ENCODE measurements at regions not wholly inside any gene's neighbourhood (a gene's known extent, or its start where the extent isn't known, plus 50 kb on each side); places are given as distances from the start of the nearest gene placed in this dataset.

DNA sequence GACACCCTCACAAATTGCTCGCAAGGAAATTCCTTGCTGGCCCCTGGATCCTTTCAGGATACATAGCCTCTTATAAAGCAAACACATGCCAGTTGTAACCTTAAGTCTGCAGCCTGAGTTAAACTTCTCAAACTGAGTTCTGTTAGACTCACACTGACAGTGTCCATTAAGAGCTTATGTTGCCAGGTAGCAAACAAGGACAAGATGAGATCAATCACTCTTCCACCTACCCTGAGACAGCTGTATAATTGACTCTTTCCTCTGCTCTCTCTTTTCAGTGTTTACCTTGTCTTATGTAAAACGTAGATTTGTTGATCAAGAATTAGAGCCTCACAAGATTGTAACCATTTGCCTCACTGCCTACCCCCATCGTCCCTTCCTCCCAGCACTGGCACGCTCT lies 359.8 kb downstream of the EPM2A start:
- DNase-seq (ENCODE audit: extremely low read depth in 1 of 2, low read depth in 1 of 2): no peak

DNA sequence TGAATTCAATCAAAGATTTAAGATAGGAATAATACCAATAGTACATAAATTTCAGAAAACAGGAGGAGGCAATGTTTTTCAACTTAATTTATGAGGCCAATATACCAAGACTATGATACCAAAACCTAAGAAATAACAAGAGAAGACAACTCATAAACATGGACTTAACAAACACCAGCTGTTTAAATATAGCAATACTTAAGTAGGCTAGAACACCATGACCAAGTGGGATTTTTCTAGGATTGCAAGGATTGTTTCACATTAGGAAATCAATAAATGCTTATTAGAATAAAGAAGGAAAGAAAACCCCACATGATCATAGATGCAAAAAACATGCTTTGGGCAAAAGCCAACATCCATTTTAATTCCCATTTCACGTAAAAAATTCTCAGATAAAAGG lies 355.1 kb downstream of the EPM2A start:
- no peak for DNase-seq (ENCODE audit: extremely low read depth in 1 of 2, low read depth in 1 of 2)

DNA sequence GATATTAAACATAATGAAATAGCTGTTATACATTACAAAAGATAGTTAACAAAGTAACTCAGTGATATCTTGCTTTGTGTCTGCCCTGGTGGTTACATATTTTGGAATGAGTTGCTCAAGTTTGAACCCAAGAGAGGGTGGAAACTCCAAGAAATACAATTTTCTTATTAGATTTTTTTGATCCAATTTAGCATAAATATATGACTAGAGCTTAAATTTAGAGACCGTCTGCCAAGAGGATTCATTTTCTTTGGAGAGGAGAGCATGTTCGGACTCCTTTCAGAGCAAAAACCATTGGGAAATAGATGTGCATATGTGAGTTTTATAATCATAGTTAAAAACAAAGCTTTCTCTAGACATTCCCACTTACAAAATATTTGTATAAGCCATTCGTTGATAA lies 353.4 kb downstream of the EPM2A start:
- DNase-seq (ENCODE audit: extremely low read depth in 1 of 2, low read depth in 1 of 2): no peak

DNA sequence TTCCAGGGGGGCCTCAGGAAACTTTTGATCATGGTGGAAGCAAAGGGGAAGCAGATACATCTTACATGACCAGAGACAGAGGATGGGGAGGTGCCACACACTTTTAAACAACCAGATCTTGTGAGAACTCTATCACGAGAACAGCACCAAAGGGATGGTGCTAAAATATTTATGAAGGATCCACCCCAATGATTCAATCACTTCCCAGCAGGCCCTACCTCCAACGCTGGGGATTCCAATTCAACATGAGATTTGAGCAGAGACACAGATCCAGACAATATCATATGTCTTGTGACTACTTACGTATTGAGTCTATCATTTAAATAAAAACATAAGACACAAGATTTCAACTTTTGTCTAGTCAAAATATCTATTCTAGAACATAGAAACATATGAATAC lies 351.9 kb downstream of the EPM2A start:
- no peak for DNase-seq (ENCODE audit: extremely low read depth in 1 of 2, low read depth in 1 of 2)

DNA sequence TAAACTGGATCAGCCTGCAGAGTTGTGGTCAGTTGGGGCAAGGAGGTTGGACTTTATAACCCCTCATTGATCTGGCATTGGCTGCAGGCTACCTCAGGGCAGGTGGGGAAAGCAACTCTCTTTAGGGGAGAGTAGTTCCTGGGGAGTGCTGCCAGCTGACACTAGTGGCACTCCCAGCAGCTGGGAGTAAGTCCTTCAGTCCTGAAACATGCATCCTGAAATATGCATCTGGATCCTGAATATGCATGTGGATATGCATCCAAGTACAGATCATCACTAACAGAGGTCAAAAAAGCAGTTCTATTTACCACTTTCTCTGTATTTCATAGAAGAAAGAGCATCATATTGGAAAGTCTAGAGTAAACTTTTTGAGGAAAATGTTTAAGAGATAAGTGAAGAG lies 350.8 kb downstream of the EPM2A start:
- DNase-seq (ENCODE audit: extremely low read depth in 1 of 2, low read depth in 1 of 2): no peak

DNA sequence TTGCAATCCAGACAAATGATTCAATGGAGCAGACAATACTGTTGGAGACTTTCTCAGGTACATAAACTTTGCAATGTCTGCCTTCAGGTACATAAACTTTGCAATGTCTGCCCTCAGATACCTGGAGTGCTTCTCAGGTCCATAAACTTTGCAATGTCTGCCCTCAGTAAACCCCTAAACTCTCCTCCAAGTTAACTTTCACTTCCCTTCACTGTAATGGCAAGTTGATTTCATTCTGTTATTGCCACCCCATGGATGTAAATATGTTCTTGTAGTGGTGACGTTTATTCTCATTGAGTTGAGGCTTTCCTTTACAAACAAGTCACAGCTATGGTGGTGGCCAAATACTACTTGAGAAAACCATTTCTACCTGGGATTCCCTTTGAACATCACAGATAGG lies 338.8 kb downstream of the EPM2A start:
- no peak for DNase-seq (ENCODE audit: extremely low read depth in 1 of 2, low read depth in 1 of 2)

DNA sequence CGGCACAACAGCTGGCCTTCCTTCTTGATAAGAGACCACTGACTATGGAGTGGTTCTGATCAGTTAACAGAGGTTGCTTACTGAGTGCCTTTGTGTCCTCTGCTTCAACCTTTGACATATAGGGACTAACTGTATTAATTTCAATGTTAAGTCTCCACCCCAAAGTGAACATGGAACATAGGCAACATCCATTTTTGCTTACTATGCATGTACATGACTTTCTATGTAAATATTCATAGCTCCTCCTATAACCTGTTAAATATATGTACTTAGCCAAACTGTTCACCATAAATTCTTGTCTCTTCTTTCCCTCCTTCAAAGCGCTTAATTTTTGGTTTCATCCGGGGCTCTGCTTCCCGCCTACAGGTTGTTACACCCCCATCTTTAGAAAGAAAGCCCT lies 334.8 kb downstream of the EPM2A start:
- no peak for DNase-seq (ENCODE audit: extremely low read depth in 1 of 2, low read depth in 1 of 2)

DNA sequence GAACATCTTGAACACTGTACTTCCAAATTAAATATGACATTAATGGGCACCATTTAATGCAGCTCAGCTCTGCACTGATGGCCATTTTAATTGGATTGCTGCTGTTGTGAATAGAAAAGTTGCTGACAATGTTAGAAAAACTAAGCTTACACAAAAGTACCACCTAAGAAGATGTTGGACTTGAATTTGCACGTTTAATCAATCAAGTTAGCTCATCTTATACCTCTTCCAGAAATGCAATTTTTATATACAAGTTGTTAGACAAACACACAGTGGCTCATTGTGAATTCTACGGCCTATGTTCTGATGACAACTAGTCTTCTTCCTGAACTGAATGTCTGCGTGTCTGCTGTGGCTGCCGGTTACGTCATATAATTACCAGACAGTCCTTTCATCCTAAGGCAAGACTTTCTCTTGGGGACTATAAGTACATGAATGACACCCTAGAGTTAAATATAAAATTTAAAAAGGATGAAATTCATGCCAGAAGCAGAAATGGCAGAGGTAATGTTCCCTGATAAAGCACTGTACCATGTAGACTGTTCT lies 330.2 kb downstream of the EPM2A start:
- no peak for DNase-seq (ENCODE audit: extremely low read depth in 1 of 2, low read depth in 1 of 2)

DNA sequence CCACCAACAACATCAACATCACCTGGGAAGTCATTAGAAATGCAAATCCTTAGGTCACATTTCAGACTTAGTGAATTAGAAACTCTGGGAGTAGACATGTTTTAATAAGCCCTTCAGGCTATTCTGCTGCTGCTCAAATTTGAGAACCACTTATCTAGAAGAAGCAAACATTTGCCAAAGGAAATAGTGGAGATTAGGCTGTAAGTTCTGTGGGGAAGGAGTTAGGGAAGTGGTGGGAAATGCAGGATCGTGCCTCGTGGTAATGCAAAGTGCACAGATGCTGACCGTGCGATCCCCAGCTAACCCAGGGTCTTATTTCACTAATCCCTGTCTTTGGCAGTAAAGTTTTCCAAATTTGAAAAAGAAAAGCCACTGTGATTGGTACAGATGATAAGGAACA lies 328.5 kb downstream of the EPM2A start:
- DNase-seq (ENCODE audit: extremely low read depth in 1 of 2, low read depth in 1 of 2): no peak

DNA sequence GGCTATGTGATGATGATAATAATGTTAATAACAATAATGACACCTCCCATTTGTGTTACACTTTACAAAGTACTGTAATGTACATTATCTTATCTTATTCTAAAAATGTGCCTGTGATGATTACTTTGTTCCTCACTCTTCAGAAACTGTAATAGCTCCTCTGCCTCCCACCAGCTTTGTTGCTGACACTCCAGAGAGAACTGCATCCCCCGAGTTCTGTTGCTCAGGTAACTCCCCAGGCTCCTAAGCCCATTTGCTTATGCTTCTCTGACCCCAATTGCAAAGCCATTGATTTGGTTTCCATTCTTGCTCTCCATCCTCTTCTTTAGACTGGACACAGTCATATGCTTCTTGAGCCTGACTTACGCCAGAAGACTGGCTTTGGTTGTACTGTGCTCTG lies 319.7 kb downstream of the EPM2A start:
- no peak for DNase-seq (ENCODE audit: extremely low read depth in 1 of 2, low read depth in 1 of 2)

DNA sequence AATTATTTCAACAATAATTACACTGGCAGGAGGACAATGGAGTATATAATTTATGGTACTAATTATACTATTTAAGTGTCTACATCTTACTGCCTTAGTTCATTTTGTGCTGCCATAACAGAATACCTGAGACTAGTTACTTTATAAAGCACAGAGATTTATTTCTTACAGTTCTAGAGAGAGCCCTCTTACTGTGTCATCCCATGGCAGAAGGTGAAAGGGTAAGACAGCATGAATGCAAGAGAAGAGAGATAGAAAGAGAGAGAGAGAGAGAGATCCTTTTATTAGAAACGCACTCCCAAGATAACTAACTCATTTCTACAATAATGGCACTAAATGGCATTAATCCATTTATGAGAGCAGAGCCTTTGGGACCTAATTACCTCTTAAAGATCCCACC lies 314.7 kb downstream of the EPM2A start:
- no peak for DNase-seq (ENCODE audit: extremely low read depth in 1 of 2, low read depth in 1 of 2)

DNA sequence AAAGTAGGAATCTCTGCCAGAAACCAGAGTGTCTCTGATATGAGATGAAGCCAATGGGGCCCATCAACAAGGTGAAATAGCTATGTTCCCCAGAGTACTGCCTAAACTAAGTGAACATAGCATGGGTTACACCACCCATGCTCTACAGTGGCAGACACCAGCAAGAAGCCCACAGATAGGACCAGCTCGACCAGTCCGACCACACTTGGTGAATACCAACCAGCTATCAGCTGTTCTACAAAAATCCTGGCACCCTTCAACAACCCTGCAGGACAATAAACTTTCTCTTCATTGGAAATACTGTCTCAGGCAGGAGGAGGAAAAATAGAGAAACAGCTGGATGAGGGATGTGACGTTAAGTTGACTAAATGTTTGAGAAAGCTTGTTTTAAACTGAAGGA lies 311.4 kb downstream of the EPM2A start:
- no peak for DNase-seq (ENCODE audit: extremely low read depth in 1 of 2, low read depth in 1 of 2)

DNA sequence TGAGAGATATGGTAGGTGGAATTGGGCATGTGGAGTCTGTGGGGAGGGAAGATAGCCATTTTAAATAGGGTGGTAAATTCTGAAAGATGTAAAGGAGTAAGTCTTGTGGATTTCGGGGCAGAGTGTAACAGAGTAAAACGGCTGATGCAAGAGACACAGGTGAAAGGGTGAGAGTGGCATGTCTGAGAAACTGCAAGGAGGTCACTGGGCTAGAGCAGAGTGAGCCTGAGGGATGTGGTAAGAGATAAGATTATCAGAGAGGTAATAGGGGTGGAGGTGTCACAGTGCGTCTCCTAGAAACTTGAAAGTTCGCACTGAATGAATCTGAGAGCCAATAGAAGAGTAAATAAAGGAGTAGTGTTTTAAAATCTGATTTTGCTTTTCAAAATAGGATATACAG lies 308.1 kb downstream of the EPM2A start:
- no peak for DNase-seq (ENCODE audit: extremely low read depth in 1 of 2, low read depth in 1 of 2)

DNA sequence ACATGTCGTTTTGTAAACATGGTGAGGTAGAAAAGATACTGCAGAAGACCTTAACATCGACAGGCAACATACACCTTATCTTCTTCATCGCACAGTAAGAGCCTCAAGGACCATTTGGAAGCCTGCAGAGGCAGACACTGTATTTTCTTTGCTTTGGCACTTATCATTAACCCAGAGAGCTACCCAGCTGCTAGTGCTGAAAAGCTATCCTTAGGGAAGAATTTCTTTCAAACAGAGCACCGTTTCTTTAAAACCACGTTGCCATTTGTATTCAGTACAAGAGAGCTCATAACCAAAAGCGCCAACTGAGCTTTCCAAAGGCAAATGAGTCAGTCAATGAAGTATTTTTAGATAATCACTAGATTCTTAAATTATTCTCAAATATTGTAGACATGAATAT lies 306.6 kb downstream of the EPM2A start:
- DNase-seq (ENCODE audit: extremely low read depth in 1 of 2, low read depth in 1 of 2): no peak

DNA sequence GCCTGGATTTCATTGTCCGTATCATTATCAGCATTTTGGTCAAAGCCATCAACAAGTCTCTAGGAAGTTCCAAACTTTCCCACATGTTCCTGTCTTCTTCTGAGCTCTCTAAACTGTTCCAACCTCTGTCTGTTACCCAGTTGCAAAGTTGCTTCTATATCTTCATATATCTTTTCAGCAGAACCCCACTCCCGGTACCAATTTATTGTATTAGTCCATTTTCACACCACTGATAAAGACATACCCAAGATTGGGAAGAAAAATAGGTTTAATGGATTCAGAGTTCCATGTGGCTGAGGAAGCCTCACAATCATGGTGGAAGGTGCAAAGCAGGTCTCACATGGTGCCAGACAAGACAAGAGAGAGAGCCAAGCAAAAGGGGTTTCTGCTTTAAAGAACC lies 293.2 kb downstream of the EPM2A start:
- DNase-seq (ENCODE audit: extremely low read depth in 1 of 2, low read depth in 1 of 2): no peak

DNA sequence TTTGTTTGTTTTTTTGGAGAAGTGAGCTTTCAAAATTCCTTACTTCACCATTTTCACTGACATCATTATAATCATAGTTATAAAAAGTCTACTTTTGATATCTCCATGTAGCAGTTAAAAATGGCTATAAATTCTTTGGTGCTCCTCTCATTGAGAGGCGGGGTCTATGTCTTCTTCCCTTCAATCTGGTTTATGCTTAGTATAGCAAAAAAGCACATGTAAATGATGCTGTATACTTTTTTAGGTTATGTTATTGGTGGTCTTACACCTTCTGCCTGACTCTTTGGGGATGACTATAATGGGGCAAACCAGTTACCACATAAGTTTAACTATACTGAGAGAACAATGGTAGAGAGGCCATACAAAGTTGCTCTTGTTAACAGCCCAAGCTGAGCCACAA lies 289.6 kb downstream of the EPM2A start:
- no peak for DNase-seq (ENCODE audit: extremely low read depth in 1 of 2, low read depth in 1 of 2)

DNA sequence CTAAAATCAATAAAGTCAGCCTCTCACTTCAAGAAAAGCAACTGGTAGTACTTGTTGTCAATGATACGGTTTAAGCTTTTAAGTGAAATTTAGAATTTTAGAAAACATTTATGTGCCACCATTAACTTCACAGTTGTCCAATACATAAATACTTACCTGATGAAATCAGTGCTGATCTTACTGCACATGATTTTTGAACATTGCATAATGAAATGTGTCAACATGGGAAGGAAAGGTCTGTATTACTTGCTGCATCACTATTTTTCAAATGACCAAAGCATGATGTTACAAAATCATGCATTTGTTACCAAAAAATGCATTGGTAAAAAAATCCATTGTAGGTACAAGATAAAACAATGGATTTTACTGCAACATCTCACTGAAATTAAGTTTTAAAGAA lies 284.3 kb downstream of the EPM2A start:
- no peak for DNase-seq (ENCODE audit: extremely low read depth in 1 of 2, low read depth in 1 of 2)

DNA sequence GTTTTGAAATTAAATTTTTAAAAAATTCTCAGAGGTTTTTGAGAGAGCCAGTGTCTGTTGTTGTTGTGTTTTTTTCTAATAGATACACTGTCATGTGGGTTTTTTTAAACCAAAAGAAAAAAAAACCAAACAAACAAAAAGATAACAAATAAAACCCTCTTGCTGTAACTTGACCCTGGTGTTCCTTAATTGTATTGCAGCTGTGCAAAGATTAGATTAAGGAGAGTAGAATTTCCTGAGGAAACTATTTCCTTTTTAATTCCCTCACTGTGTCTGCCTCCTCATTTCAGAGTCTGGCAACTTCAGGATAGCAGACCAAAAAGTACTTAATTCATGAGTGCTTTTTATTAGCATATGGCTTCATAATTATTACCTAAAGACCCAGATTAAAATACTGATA lies 281.9 kb downstream of the EPM2A start:
- DNase-seq (ENCODE audit: extremely low read depth in 1 of 2, low read depth in 1 of 2): no peak

DNA sequence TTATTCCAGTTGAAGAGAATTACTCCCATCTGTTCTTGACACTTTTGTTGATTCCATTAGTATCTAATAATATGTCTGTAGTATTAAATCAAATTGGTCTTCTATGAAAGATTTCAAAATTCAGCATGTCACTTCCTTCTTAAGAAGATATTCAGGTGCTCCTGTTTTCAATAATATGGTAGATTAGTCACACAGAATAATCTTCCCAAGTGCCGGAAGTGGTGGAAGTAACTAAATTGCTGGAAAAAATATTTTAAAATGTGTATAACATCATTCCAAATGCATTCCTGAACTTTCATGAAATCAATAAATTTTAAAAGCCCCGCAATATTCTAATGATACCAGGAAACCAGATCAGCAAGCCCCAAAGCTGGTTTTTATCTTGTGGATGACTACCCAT lies 281.3 kb downstream of the EPM2A start:
- DNase-seq (ENCODE audit: extremely low read depth in 1 of 2, low read depth in 1 of 2): no peak

DNA sequence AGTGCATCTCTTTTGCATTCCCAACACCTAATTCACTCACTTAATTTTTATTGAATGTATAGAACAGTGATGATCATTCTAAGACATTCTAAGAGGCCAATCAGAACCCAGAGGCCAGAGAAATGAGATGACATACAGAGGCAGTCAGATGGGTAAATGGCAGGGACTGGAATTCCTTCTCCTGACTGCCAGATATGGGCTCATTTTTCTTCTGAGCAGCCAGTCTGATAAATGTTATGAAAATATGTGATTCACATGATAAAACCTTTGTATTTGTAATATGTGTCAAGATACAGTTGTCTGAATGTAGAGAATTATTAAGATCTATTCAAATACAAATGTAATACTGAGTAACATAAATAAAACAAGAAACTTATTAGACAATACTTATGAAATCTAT lies 277.8 kb downstream of the EPM2A start:
- no peak for DNase-seq (ENCODE audit: extremely low read depth in 1 of 2, low read depth in 1 of 2)

DNA sequence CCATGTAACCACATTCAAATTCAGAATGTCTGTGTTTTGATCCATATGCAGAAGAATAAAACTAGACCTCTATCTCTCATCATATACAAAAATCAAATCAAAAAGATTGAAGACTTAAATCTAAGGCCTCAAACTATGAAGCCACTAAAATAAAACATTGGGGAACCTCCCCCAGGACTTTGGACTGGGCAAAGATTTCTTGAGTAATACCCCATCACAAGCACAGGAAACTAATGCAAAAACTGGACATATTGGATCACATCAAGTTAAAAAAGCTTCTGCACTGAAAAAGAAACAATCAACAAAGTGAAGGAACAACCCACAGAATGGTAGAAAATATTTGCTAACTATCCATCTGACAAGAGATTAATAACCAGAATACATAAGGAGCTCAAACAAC lies 266.8 kb downstream of the EPM2A start:
- DNase-seq (ENCODE audit: extremely low read depth in 1 of 2, low read depth in 1 of 2): no peak

DNA sequence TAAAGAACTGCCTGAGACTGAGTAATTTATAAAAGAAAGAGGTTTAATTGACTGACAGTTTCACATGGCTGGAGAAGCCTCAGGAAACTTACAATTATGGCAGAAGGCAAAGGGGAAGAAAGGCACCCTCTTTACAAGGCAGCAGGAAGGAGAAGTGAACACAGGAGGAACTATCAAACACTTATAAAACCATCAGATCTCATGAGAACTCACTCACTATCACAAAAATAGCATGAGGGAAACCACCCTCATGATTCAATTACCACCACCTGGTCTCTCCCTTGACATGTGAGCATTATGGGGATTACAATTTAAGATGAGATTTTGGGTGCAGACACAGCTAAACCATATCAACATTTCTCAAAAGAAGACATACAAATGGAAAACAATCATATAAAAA lies 266.3 kb downstream of the EPM2A start:
- no peak for DNase-seq (ENCODE audit: extremely low read depth in 1 of 2, low read depth in 1 of 2)

DNA sequence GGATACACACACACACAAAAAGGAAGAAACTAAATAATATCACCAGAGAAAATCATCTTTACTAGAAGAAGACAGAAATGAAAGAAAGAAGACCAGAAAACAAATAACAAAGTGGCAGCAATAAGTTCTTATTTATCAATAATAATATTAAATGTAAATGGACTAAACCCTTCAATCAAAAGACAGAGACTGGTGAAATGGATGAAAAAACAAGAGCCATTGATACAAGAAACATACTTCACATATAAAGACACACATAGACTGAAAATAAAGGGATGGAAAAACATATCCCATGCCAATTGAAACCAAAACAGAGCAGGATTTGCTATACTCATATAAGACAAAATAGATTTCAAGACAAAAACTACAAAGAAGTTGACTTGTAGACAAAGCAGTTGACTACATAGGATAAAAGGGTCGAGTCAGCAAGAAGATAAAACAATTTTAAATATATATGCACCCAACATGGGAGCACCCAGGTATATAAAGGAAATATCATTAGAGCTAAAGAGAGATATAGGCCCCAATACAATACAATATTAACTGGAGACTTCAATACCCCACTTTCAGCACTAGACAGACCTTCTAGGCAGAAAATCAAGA lies 259.4 kb downstream of the EPM2A start:
- DNase-seq (ENCODE audit: extremely low read depth in 1 of 2, low read depth in 1 of 2): no peak

Measured in activated CD8-positive, alpha-beta memory T cell treated with anti-CD3 and anti-CD28 coated beads for 1 hour (primary cell).